H1 (cell line): ENCODE measurements at regions not wholly inside any gene's neighbourhood (a gene's known extent, or its start where the extent isn't known, plus 50 kb on each side); places are given as distances from the start of the nearest gene placed in this dataset.

Source experiments
- CHD7 ChIP-seq: fragments of 300-600 bp; sonication (generic); IDR thresholded peaks from 2 replicates; pipeline ENCODE4 v1.7.1; 2012; ENCODE audit warnings: low read length, moderate library complexity, mild to moderate bottlenecking, inconsistent platforms; ENCODE audit not compliant: insufficient replicate concordance
- GTF2F1 ChIP-seq: IDR thresholded peaks from 2 replicates; pipeline ENCODE4 v1.6.1; 2012; ENCODE audit warnings: low read depth, low read length, improper control_type of control experiment, borderline replicate concordance

- TF ChIP-seq CHD7 (no peak), GTF2F1 (no peak)
These were observed 2178.3 kb downstream of the TP53TG3F start (continued) for GRCh38 chr16:35637683-35638082.
